IMR-90 (cell line): ENCODE measurements at regions not wholly inside any gene's neighbourhood (a gene's known extent, or its start where the extent isn't known, plus 50 kb on each side); places are given as distances from the start of the nearest gene placed in this dataset.
"Not testable (repeated sequence)": the region's sequence is repeated elsewhere in the genome, so short reads cannot be mapped to it uniquely, and the experiment has no call there.

Source experiments
- ATAC-seq: fragments of 200-7000 bp; cut with Tn5 transposase; 2 replicates; pipeline ENCODE4 v1.9.1; 2020; ENCODE audit warnings: low read depth, mild to moderate bottlenecking, moderate library complexity
- BruUV-seq: library from RNA; stranded (reverse); fragments of 400-500 nt; replicated peaks from 2 replicates; lab custom pipeline; 2021; lab: Mats Ljungman, UMichigan
- CTCF ChIA-PET: fragments of 300-600 bp; formaldehyde crosslinking; extraction: SDS; loops from one replicate; lab custom pipeline; 2021; ENCODE audit warnings: antibody characterized with exemption; lab: Yijun Ruan, JAX
- POLR2A ChIA-PET: fragments of 300-600 bp; sonication (Branson Sonifier 250); formaldehyde crosslinking; loops from one replicate; lab custom pipeline; 2022; ENCODE audit warnings: antibody characterized with exemption; ENCODE audit not compliant: unreplicated experiment; lab: Charles Lee
- DNase-seq: peaks from one replicate; pipeline ENCODE4 v3.0.0; 2013
- H2AFZ ChIP-seq: replicated peaks from 2 replicates; pipeline ENCODE3; 2013; ENCODE audit warnings: low read length, mild to moderate bottlenecking; ENCODE audit not compliant: poor library complexity
- H2AK5ac ChIP-seq: 2 replicates; pipeline ENCODE4 v1.6.1; 2013; ENCODE audit warnings: low read depth, low read length, inconsistent platforms
- H2AK9ac ChIP-seq: replicated peaks from 2 replicates; pipeline ENCODE3; 2013; ENCODE audit warnings: mild to moderate bottlenecking, low read depth, low read length, moderate library complexity; ENCODE audit not compliant: poor library complexity
- H2BK120ac ChIP-seq: 2 replicates; pipeline ENCODE4 v1.6.1; 2013; ENCODE audit warnings: low read depth, low read length, inconsistent platforms
- H2BK15ac ChIP-seq: 3 replicates; pipeline ENCODE4 v1.6.1; 2013; ENCODE audit warnings: low read depth, low read length, inconsistent platforms
- H2BK20ac ChIP-seq: 2 replicates; pipeline ENCODE4 v1.6.1; 2013; ENCODE audit warnings: low read depth, mild to moderate bottlenecking, inconsistent platforms, low read length, moderate library complexity
- H2BK5ac ChIP-seq: 2 replicates; pipeline ENCODE4 v1.6.1; 2013; ENCODE audit warnings: mild to moderate bottlenecking, low read depth, low read length, inconsistent platforms; ENCODE audit not compliant: poor library complexity, severe bottlenecking
- H3K14ac ChIP-seq: replicated peaks from 2 replicates; pipeline ENCODE4 v1.6.1; 2013; ENCODE audit warnings: low read depth, low read length, inconsistent platforms
- H3K18ac ChIP-seq: 2 replicates; pipeline ENCODE4 v1.6.1; 2013; ENCODE audit warnings: low read depth, low read length, control low read depth
- H3K23ac ChIP-seq: 2 replicates; pipeline ENCODE4 v1.6.1; 2013; ENCODE audit warnings: low read depth, low read length, inconsistent platforms
- H3K27ac ChIP-seq: 2 replicates; pipeline ENCODE4 v1.5.1; 2013; ENCODE audit warnings: mild to moderate bottlenecking, control low read depth, low read length; ENCODE audit not compliant: insufficient read depth
- H3K27me3 ChIP-seq: 2 replicates; pipeline ENCODE4 v1.6.1; 2013; ENCODE audit warnings: low read length; ENCODE audit not compliant: control insufficient read depth, insufficient read depth
- H3K36me3 ChIP-seq: 2 replicates; pipeline ENCODE4 v1.6.1; 2013; ENCODE audit warnings: low read length, mixed read lengths; ENCODE audit not compliant: control insufficient read depth, insufficient read depth
- H3K4ac ChIP-seq: 2 replicates; pipeline ENCODE4 v1.6.1; 2013; ENCODE audit warnings: low read depth, low read length, inconsistent platforms
- H3K4me1 ChIP-seq: 2 replicates; pipeline ENCODE4 v1.6.1; 2013; ENCODE audit warnings: low read length, mixed read lengths; ENCODE audit not compliant: control insufficient read depth, insufficient read depth
- H3K4me2 ChIP-seq: 2 replicates; pipeline ENCODE4 v1.6.1; 2013; ENCODE audit warnings: low read depth, mild to moderate bottlenecking, control low read depth, low read length, moderate library complexity
- H3K4me3 ChIP-seq: 2 replicates; pipeline ENCODE4 v1.5.1; 2013; ENCODE audit warnings: low read depth, mild to moderate bottlenecking, control low read depth, low read length, moderate library complexity; ENCODE audit not compliant: insufficient read depth
- H3K56ac ChIP-seq: 2 replicates; pipeline ENCODE4 v1.6.1; 2013; ENCODE audit warnings: low read length, inconsistent platforms; ENCODE audit not compliant: insufficient read depth; ENCODE audit errors: extremely low read depth
- H3K79me1 ChIP-seq, 2 experiments: 2 replicates each; pipeline ENCODE4 v1.6.1; 2013; ENCODE audit warnings: low read length in 2 of 2, inconsistent platforms in 1 of 2, low read depth in 1 of 2
- H3K9ac ChIP-seq: 2 replicates; pipeline ENCODE4 v1.6.1; 2013; ENCODE audit warnings: low read depth, low read length, control low read depth
- H3K9me1 ChIP-seq: 2 replicates; pipeline ENCODE4 v1.6.1; 2013; ENCODE audit warnings: low read length, inconsistent platforms; ENCODE audit not compliant: insufficient read depth
- H3K9me3 ChIP-seq: 2 replicates; pipeline ENCODE4 v1.6.1; 2013; ENCODE audit warnings: low read length; ENCODE audit not compliant: control insufficient read depth, insufficient read depth
- H4K20me1 ChIP-seq: 2 replicates; pipeline ENCODE4 v1.6.1; 2013; ENCODE audit warnings: low read length, inconsistent platforms; ENCODE audit not compliant: insufficient read depth
- H4K5ac ChIP-seq: 2 replicates; pipeline ENCODE4 v1.6.1; 2013; ENCODE audit warnings: mild to moderate bottlenecking, low read depth, low read length, control low read depth
- H4K8ac ChIP-seq, 2 experiments: 2 replicates each; pipeline ENCODE4 v1.6.1; 2013; ENCODE audit warnings: low read depth in 2 of 2, low read length in 2 of 2, control low read depth in 1 of 2, inconsistent platforms in 1 of 2
- H4K91ac ChIP-seq: 2 replicates; pipeline ENCODE4 v1.6.1; 2013; ENCODE audit warnings: low read depth, low read length, inconsistent platforms; ENCODE audit not compliant: insufficient read depth
- WGBS, 2 experiments: methylation state at CpG; one replicate each; pipeline versions ENCODE4 v1.1.5 to v1.1.7; 2013; ENCODE audit warnings: missing lambda C conversion rate in 2 of 2; ENCODE audit not compliant: insufficient read length in 1 of 2; ENCODE audit errors: extremely low coverage in 2 of 2; 5-methylcytosine and 5-hydroxymethylcytosine counted together
- dilution Hi-C: fragments of 300-500 bp; cut with HindIII; formaldehyde crosslinking; loops from one replicate; pipeline ENCODE4 v1.14.3; 2018; ENCODE audit warnings: low sequenced_read_pairs; ENCODE audit not compliant: unreplicated experiment
- in situ Hi-C: fragments of 300-500 bp; cut with MboI; formaldehyde crosslinking; loops from 3 replicates; pipeline ENCODE4 v1.14.3; 2019; ENCODE audit warnings: low sequenced_read_pairs, inconsistent platforms, mixed read lengths
- intact Hi-C: fragments of 100-400 bp; cut with micrococcal nuclease; formaldehyde crosslinking; loops from 2 replicates; pipeline ENCODE4 v1.10.0; 2022

GRCh38 chr15:22274376-22274775, 184.3 kb upstream of the GOLGA6L22 start:
- WGBS, 2 experiments, result no CpG with 5 or more reads among the region's 2 CpGs
- H2BK20ac ChIP-seq, intact Hi-C loops, dilution Hi-C loops, CTCF ChIA-PET, H3K9ac ChIP-seq, H4K8ac ChIP-seq, DNase-seq, ATAC-seq, H2AFZ ChIP-seq, H3K27ac ChIP-seq, H3K4ac ChIP-seq, H3K23ac ChIP-seq, H3K9me1 ChIP-seq, in situ Hi-C loops, H3K56ac ChIP-seq, H2BK15ac ChIP-seq, H4K5ac ChIP-seq, H3K36me3 ChIP-seq, H3K4me3 ChIP-seq, H4K20me1 ChIP-seq, H3K27me3 ChIP-seq, BruUV-seq, H2AK5ac ChIP-seq, H3K14ac ChIP-seq, H3K4me2 ChIP-seq, H2BK120ac ChIP-seq, H2BK5ac ChIP-seq, H3K4me1 ChIP-seq, H4K91ac ChIP-seq, H3K18ac ChIP-seq, H3K79me1 ChIP-seq, H2AK9ac ChIP-seq, POLR2A ChIA-PET: not testable (repeated sequence)
- H3K9me3 ChIP-seq, result peaks cover 14% of the 10 kb centered on the region

GRCh38 chr15:22280770-22281169, 177.9 kb upstream of the GOLGA6L22 start:
- H4K5ac ChIP-seq, in situ Hi-C loops, H3K4me3 ChIP-seq, CTCF ChIA-PET, H3K4ac ChIP-seq, H2AFZ ChIP-seq, H3K36me3 ChIP-seq, H3K56ac ChIP-seq, H3K9me1 ChIP-seq, H2BK15ac ChIP-seq, H2AK5ac ChIP-seq, dilution Hi-C loops, H2BK20ac ChIP-seq, H3K4me1 ChIP-seq, H3K14ac ChIP-seq, H4K20me1 ChIP-seq, H3K23ac ChIP-seq, H3K4me2 ChIP-seq, H3K27ac ChIP-seq, H2BK120ac ChIP-seq, ATAC-seq, H4K8ac ChIP-seq, H4K91ac ChIP-seq, H3K27me3 ChIP-seq, H3K9me3 ChIP-seq, H2BK5ac ChIP-seq, H3K9ac ChIP-seq, intact Hi-C loops, POLR2A ChIA-PET, BruUV-seq, H3K18ac ChIP-seq, H2AK9ac ChIP-seq, DNase-seq, H3K79me1 ChIP-seq: not testable (repeated sequence)
- WGBS, 2 experiments, result no CpG with 5 or more reads among the region's 4 CpGs
